GM23338 (cell line): ENCODE measurements at regions not wholly inside any gene's neighbourhood (a gene's known extent, or its start where the extent isn't known, plus 50 kb on each side); places are given as distances from the start of the nearest gene placed in this dataset.

Experiments used
- ATAC-seq: fragments of 200-7000 bp; cut with Tn5 transposase; 3 replicates; pipeline ENCODE4 v1.9.1; 2020
- DNase-seq: peaks from one replicate; pipeline ENCODE4 v3.0.0-alpha.2; 2015; ENCODE audit warnings: low spot score
- H2AFZ ChIP-seq: fragments of 200-600 bp; sonication (generic); 2 replicates; pipeline ENCODE4 v1.8.0; 2016; ENCODE audit warnings: antibody characterized with exemption, mild to moderate bottlenecking, moderate library complexity
- H3F3A ChIP-seq: fragments of 200-600 bp; sonication (generic); replicated peaks from 2 replicates; pipeline ENCODE4 v1.8.0; 2017; ENCODE audit warnings: antibody characterized with exemption, mixed run types, low read depth
- H3K27ac ChIP-seq: fragments of 200-600 bp; sonication (generic); 2 replicates; pipeline ENCODE4 v1.6.1; 2016; ENCODE audit warnings: low read depth
- H3K27me3 ChIP-seq: fragments of 200-600 bp; sonication (generic); 2 replicates; pipeline ENCODE4 v1.8.0; 2016; ENCODE audit warnings: mild to moderate bottlenecking, mixed run types, moderate library complexity; ENCODE audit not compliant: insufficient read depth
- H3K36me3 ChIP-seq: fragments of 200-600 bp; sonication (generic); 2 replicates; pipeline ENCODE4 v1.8.0; 2016; ENCODE audit warnings: mild to moderate bottlenecking; ENCODE audit not compliant: insufficient read depth
- H3K4me1 ChIP-seq: fragments of 200-600 bp; sonication (generic); 2 replicates; pipeline ENCODE4 v1.8.0; 2016; ENCODE audit warnings: mild to moderate bottlenecking, moderate library complexity; ENCODE audit not compliant: insufficient read depth
- H3K4me2 ChIP-seq: fragments of 200-600 bp; sonication (generic); 2 replicates; pipeline ENCODE4 v1.7.1; 2017; ENCODE audit warnings: mixed run types
- H3K4me3 ChIP-seq: fragments of 200-600 bp; sonication (generic); 2 replicates; pipeline ENCODE4 v1.6.1; 2016; ENCODE audit warnings: mixed run types
- H3K79me2 ChIP-seq: fragments of 200-600 bp; sonication (generic); replicated peaks from 2 replicates; pipeline ENCODE4 v1.8.0; 2017; ENCODE audit warnings: mild to moderate bottlenecking; ENCODE audit not compliant: insufficient read depth
- H3K9me2 ChIP-seq: fragments of 200-600 bp; sonication (generic); 2 replicates; pipeline ENCODE4 v1.8.0; 2017; ENCODE audit not compliant: insufficient read depth
- H4K20me1 ChIP-seq: fragments of 200-600 bp; sonication (generic); replicated peaks from 2 replicates; pipeline ENCODE4 v1.8.0; 2017; ENCODE audit warnings: mild to moderate bottlenecking; ENCODE audit not compliant: insufficient read depth
- H3K27ac Mint-ChIP-seq: 2 replicates; pipeline ENCODE4 v1.8.0; 2020; ENCODE audit warnings: inconsistent platforms, mild to moderate bottlenecking, moderate library complexity, mixed read lengths
- H3K27me3 Mint-ChIP-seq: 3 replicates; pipeline ENCODE4 v1.8.0; 2022; ENCODE audit warnings: low read depth, mild to moderate bottlenecking, moderate library complexity, mixed read lengths, inconsistent platforms; ENCODE audit not compliant: insufficient read depth, poor library complexity
- H3K36me3 Mint-ChIP-seq: 3 replicates; pipeline ENCODE4 v1.8.0; 2021; ENCODE audit warnings: low read depth, mild to moderate bottlenecking, inconsistent platforms, moderate library complexity, mixed read lengths
- H3K4me1 Mint-ChIP-seq: 3 replicates; pipeline ENCODE4 v1.8.0; 2020; ENCODE audit warnings: mild to moderate bottlenecking, inconsistent platforms, mixed read lengths
- H3K4me3 Mint-ChIP-seq: 3 replicates; pipeline ENCODE4 v1.8.0; 2021; ENCODE audit warnings: moderate library complexity, mild to moderate bottlenecking, inconsistent platforms, mixed read lengths
- H3K9me3 Mint-ChIP-seq: 3 replicates; pipeline ENCODE4 v1.8.0; 2020; ENCODE audit warnings: moderate library complexity, mild to moderate bottlenecking, inconsistent platforms, mixed read lengths
- CREB1 ChIP-seq: fragments of 250-450 bp; sonication (Bioruptor Pico); IDR thresholded peaks from 2 replicates; pipeline ENCODE4 v1.5.0; 2020; ENCODE audit warnings: low read depth, mild to moderate bottlenecking, moderate library complexity
- ETS1 ChIP-seq: IDR thresholded peaks from 2 replicates; pipeline ENCODE4 v1.6.1; 2016; ENCODE audit warnings: antibody characterized with exemption
- STAT1 ChIP-seq: IDR thresholded peaks from one replicate; pipeline ENCODE4 v1.6.1; 2016; ENCODE audit warnings: antibody characterized with exemption; ENCODE audit not compliant: unreplicated experiment
- ZNF114 ChIP-seq: fragments of 250-450 bp; sonication (Bioruptor Pico); IDR thresholded peaks from 2 replicates; pipeline ENCODE4 v1.5.0; 2020; ENCODE audit warnings: mild to moderate bottlenecking, moderate library complexity
- TF ChIP-seq, protein P1 (sequence below): fragments of 250-450 bp; sonication (Bioruptor Pico); IDR thresholded peaks from 2 replicates; pipeline ENCODE4 v1.5.0; 2020; ENCODE audit warnings: mild to moderate bottlenecking, moderate library complexity

GRCh38 chr2:5230444-5230843 lies 461.7 kb upstream of the SOX11 start (continued):
- TF ChIP-seq, protein P1, sequence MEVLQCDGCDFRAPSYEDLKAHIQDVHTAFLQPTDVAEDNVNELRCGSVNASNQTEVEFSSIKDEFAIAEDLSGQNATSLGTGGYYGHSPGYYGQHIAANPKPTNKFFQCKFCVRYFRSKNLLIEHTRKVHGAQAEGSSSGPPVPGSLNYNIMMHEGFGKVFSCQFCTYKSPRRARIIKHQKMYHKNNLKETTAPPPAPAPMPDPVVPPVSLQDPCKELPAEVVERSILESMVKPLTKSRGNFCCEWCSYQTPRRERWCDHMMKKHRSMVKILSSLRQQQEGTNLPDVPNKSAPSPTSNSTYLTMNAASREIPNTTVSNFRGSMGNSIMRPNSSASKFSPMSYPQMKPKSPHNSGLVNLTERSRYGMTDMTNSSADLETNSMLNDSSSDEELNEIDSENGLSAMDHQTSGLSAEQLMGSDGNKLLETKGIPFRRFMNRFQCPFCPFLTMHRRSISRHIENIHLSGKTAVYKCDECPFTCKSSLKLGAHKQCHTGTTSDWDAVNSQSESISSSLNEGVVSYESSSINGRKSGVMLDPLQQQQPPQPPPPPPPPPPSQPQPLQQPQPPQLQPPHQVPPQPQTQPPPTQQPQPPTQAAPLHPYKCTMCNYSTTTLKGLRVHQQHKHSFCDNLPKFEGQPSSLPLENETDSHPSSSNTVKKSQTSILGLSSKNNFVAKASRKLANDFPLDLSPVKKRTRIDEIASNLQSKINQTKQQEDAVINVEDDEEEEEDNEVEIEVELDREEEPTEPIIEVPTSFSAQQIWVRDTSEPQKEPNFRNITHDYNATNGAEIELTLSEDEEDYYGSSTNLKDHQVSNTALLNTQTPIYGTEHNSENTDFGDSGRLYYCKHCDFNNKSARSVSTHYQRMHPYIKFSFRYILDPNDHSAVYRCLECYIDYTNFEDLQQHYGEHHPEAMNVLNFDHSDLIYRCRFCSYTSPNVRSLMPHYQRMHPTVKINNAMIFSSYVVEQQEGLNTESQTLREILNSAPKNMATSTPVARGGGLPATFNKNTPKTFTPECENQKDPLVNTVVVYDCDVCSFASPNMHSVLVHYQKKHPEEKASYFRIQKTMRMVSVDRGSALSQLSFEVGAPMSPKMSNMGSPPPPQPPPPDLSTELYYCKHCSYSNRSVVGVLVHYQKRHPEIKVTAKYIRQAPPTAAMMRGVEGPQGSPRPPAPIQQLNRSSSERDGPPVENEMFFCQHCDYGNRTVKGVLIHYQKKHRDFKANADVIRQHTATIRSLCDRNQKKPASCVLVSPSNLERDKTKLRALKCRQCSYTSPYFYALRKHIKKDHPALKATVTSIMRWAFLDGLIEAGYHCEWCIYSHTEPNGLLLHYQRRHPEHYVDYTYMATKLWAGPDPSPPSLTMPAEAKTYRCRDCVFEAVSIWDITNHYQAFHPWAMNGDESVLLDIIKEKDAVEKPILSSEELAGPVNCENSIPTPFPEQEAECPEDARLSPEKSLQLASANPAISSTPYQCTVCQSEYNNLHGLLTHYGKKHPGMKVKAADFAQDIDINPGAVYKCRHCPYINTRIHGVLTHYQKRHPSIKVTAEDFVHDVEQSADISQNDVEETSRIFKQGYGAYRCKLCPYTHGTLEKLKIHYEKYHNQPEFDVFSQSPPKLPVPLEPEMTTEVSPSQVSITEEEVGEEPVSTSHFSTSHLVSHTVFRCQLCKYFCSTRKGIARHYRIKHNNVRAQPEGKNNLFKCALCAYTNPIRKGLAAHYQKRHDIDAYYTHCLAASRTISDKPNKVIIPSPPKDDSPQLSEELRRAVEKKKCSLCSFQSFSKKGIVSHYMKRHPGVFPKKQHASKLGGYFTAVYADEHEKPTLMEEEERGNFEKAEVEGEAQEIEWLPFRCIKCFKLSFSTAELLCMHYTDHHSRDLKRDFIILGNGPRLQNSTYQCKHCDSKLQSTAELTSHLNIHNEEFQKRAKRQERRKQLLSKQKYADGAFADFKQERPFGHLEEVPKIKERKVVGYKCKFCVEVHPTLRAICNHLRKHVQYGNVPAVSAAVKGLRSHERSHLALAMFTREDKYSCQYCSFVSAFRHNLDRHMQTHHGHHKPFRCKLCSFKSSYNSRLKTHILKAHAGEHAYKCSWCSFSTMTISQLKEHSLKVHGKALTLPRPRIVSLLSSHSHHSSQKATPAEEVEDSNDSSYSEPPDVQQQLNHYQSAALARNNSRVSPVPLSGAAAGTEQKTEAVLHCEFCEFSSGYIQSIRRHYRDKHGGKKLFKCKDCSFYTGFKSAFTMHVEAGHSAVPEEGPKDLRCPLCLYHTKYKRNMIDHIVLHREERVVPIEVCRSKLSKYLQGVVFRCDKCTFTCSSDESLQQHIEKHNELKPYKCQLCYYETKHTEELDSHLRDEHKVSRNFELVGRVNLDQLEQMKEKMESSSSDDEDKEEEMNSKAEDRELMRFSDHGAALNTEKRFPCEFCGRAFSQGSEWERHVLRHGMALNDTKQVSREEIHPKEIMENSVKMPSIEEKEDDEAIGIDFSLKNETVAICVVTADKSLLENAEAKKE (CRISPR knock-in tag): no peak

DNA sequence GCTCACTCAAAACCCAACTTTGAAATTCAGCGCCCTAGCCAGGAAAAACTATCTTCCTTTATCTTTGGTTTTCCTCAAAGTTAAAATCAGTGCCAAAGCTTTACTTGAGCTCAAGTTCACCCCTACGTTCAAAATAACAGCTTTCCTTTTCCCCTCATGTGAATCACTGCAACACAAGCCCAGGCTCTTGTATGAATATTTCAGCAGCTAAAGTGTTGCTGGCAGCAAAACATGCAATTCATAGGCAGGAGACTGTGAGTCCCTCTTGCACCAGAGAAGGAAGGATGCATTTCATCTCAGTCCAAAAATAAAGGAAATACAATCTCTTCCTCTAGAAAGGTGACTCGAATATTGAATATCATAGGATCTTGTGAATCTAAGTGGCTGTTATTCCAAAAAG lies 461.3 kb upstream of the SOX11 start:
- Mint-ChIP-seq H3K27me3 (no peaks in the 10 kb centered on the region), H3K27ac (no peak overlapping the region), H3K9me3 (peaks cover 61% of the 10 kb centered on the region), H3K4me3 (no peak overlapping the region), H3K36me3 (no peaks in the 10 kb centered on the region), H3K4me1 (no peaks in the 10 kb centered on the region)
- TF ChIP-seq ETS1 (no peak), ZNF114 (no peak), CREB1 (CRISPR knock-in tag) (no peak), STAT1 (no peak)
- TF ChIP-seq, protein P1 (CRISPR knock-in tag): no peak
- Histone ChIP-seq H2AFZ (no peak overlapping the region), H3K36me3 (no peaks in the 10 kb centered on the region), H3K27ac (no peak overlapping the region), H4K20me1 (no peaks in the 10 kb centered on the region), H3K4me3 (no peak overlapping the region), H3F3A (no peaks in the 10 kb centered on the region), H3K9me2 (no peaks in the 10 kb centered on the region), H3K79me2 (no peaks in the 10 kb centered on the region), H3K27me3 (no peaks in the 10 kb centered on the region), H3K4me2 (no peak overlapping the region), H3K4me1 (no peaks in the 10 kb centered on the region)
- DNase-seq (no peak), ATAC-seq (no peak)
